Hepatocyte (in vitro differentiated cells): ENCODE measurements at regions not wholly inside any gene's neighbourhood (a gene's known extent, or its start where the extent isn't known, plus 50 kb on each side); places are given as distances from the start of the nearest gene placed in this dataset.

ENCODE experiments used
- CTCF ChIP-seq: fragments of 200-600 bp; sonication (generic); IDR thresholded peaks from 2 replicates; pipeline ENCODE4 v1.5.1; 2016; ENCODE audit warnings: antibody characterized with exemption, mild to moderate bottlenecking; ENCODE audit not compliant: poor library complexity
- EZH2 ChIP-seq: fragments of 200-600 bp; sonication (generic); IDR thresholded peaks from 2 replicates; pipeline ENCODE4 v1.6.1; 2016; ENCODE audit warnings: antibody characterized with exemption, mild to moderate bottlenecking, borderline replicate concordance

- TF ChIP-seq CTCF (no peak), EZH2 (no peak)
Measured at GRCh38 chr17:12310811-12311210, 290.1 kb downstream of the MAP2K4 start.
